DND-41 (cell line): ENCODE measurements at regions not wholly inside any gene's neighbourhood (a gene's known extent, or its start where the extent isn't known, plus 50 kb on each side); places are given as distances from the start of the nearest gene placed in this dataset.
"Not testable (repeated sequence)": the region's sequence is repeated elsewhere in the genome, so short reads cannot be mapped to it uniquely, and the experiment has no call there.

Experiments used
- CTCF ChIP-seq: IDR thresholded peaks from 2 replicates; pipeline ENCODE4 v1.5.1; 2012; ENCODE audit warnings: borderline replicate concordance, low read length, moderate library complexity, mild to moderate bottlenecking; ENCODE audit not compliant: poor library complexity, severe bottlenecking; ENCODE audit errors: extremely low read depth
- EZH2 ChIP-seq: IDR thresholded peaks from 3 replicates; pipeline ENCODE4 v1.6.1; 2012; ENCODE audit warnings: borderline replicate concordance, low read depth, mild to moderate bottlenecking, moderate library complexity, low read length, inconsistent platforms; ENCODE audit not compliant: severe bottlenecking

DNA sequence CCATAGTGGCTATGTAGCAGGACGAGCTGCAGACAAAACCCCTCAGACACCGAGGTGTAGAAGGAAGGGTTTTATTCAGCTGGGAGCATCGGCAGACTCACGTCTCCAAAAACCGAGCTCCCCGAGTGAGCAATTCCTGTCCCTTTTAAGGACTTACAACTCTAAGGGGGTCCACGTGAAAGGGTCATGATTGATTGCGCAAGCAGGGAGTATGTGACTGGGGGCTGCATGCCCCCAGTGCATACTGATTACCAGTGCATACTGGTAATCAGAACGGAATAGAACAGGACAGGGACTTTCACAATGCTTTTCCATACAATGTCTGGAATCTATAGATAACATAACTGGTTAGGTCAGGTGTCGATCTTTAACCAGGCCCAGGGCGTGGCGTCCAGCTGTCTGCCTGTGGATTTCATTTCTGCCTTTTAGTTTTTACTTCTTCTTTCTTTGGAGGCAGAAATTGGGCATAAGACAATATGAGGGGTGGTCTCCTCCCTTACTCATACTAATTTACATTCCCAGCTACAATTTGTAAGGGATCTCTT, 447.3 kb downstream of the OTOL1 start:
- not testable (repeated sequence) for TF ChIP-seq CTCF, EZH2
